ENCODE measurements at regions not wholly inside any gene's neighbourhood (a gene's known extent, or its start where the extent isn't known, plus 50 kb on each side); places are given as distances from the start of the nearest gene placed in this dataset.

- H4K20me1 ChIP-seq (ENCODE audit: control insufficient read depth, insufficient read depth, low read depth, low read length) = no peaks in the 10 kb centered on the region
- H3K4me3 ChIP-seq (ENCODE audit: low read length) = no peak overlapping the region
- H3K4me1 ChIP-seq (ENCODE audit: control insufficient read depth, low read length) = peaks cover 38% of the 10 kb centered on the region
- H3K9me3 ChIP-seq (ENCODE audit: control insufficient read depth, insufficient read depth, low read length) = peaks cover 14% of the 10 kb centered on the region; the same call in 1 of the 2 replicates
- no peaks in the 10 kb centered on the region for H3K27me3 ChIP-seq (ENCODE audit: control insufficient read depth, low read length)
- H3K36me3 ChIP-seq (ENCODE audit: control insufficient read depth, low read length) = no peaks in the 10 kb centered on the region
- H3K4me2 ChIP-seq (ENCODE audit: low read length) = no peak overlapping the region
- H3K79me2 ChIP-seq (ENCODE audit: control insufficient read depth, low read length) = no peaks in the 10 kb centered on the region
- no peak overlapping the region for H3K27ac ChIP-seq (ENCODE audit: low read depth, low read length)
- H3F3A ChIP-seq (ENCODE audit: control insufficient read depth, insufficient read depth) = peaks cover 3% of the 10 kb centered on the region
- TF ChIP-seq EZH2phosphoT487 (IDR thresholded peaks at IDR 0.05; ENCODE audit: borderline replicate concordance, low read length) (no peak), CTCF (IDR thresholded peaks at IDR 0.05; ENCODE audit: low read depth, low read length, poor library complexity, severe bottlenecking) (no peak)
- no peaks in the 10 kb centered on the region for H3K9me2 ChIP-seq (replicated peaks; ENCODE audit: control insufficient read depth, low read length)
Measured at GRCh38 chr22:49664891-49665290, 162.8 kb downstream of the BRD1 start.

- peaks cover 38% of the 10 kb centered on the region for H3K4me1 ChIP-seq (ENCODE audit: control insufficient read depth, low read length)
- peaks cover 3% of the 10 kb centered on the region for H3F3A ChIP-seq (ENCODE audit: control insufficient read depth, insufficient read depth)
- H3K9me3 ChIP-seq (ENCODE audit: control insufficient read depth, insufficient read depth, low read length) = peaks cover 12% of the 10 kb centered on the region; the same call in 1 of the 2 replicates
- TF ChIP-seq CTCF (IDR thresholded peaks at IDR 0.05; ENCODE audit: low read depth, low read length, poor library complexity, severe bottlenecking) (no peak), EZH2phosphoT487 (IDR thresholded peaks at IDR 0.05; ENCODE audit: borderline replicate concordance, low read length) (no peak)
- no peaks in the 10 kb centered on the region for H4K20me1 ChIP-seq (ENCODE audit: control insufficient read depth, insufficient read depth, low read depth, low read length)
- no peak overlapping the region for H3K4me2 ChIP-seq (ENCODE audit: low read length)
- no peaks in the 10 kb centered on the region for H3K79me2 ChIP-seq (ENCODE audit: control insufficient read depth, low read length)
- no peak overlapping the region for H3K4me3 ChIP-seq (ENCODE audit: low read length)
- no peaks in the 10 kb centered on the region for H3K27me3 ChIP-seq (ENCODE audit: control insufficient read depth, low read length)
- H3K36me3 ChIP-seq (ENCODE audit: control insufficient read depth, low read length) = no peaks in the 10 kb centered on the region
- H3K27ac ChIP-seq (ENCODE audit: low read depth, low read length) = no peak overlapping the region
- H3K9me2 ChIP-seq (replicated peaks; ENCODE audit: control insufficient read depth, low read length) = no peaks in the 10 kb centered on the region
Measured at GRCh38 chr22:49664371-49664881, 163.2 kb downstream of the BRD1 start.

GRCh38 chr22:49663823-49664222 lies 163.8 kb downstream of the BRD1 start:
- Histone ChIP-seq H3K4me3 (ENCODE audit: low read length) (no peak overlapping the region), H3K27me3 (ENCODE audit: control insufficient read depth, low read length) (no peaks in the 10 kb centered on the region), H3K9me2 (replicated peaks; ENCODE audit: control insufficient read depth, low read length) (no peaks in the 10 kb centered on the region), H3K9me3 (ENCODE audit: control insufficient read depth, insufficient read depth, low read length) (peaks cover 6% of the 10 kb centered on the region; the same call in 1 of the 2 replicates), H4K20me1 (ENCODE audit: control insufficient read depth, insufficient read depth, low read depth, low read length) (no peaks in the 10 kb centered on the region), H3K36me3 (ENCODE audit: control insufficient read depth, low read length) (no peaks in the 10 kb centered on the region), H3F3A (ENCODE audit: control insufficient read depth, insufficient read depth) (peaks cover 4% of the 10 kb centered on the region), H3K79me2 (ENCODE audit: control insufficient read depth, low read length) (no peaks in the 10 kb centered on the region), H3K4me2 (ENCODE audit: low read length) (no peak overlapping the region), H3K4me1 (ENCODE audit: control insufficient read depth, low read length) (peaks cover 38% of the 10 kb centered on the region), H3K27ac (ENCODE audit: low read depth, low read length) (no peak overlapping the region)
- TF ChIP-seq EZH2phosphoT487 (IDR thresholded peaks at IDR 0.05; ENCODE audit: borderline replicate concordance, low read length) (no peak), CTCF (IDR thresholded peaks at IDR 0.05; ENCODE audit: low read depth, low read length, poor library complexity, severe bottlenecking) (no peak)
